Upper lobe of left lung (tissue), 4 donors: ENCODE measurements at regions not wholly inside any gene's neighbourhood (a gene's known extent, or its start where the extent isn't known, plus 50 kb on each side); places are given as distances from the start of the nearest gene placed in this dataset.

Experiments
- CTCF ChIP-seq, 6 experiments: fragments of 450-650 bp in 4 of 6; fragments of 200-600 bp in 2 of 6; sonication (generic) in 2 of 6; IDR thresholded peaks; one replicate each; pipeline ENCODE4 v1.5.1; 2016 to 2019; ENCODE audit warnings: antibody characterized with exemption in 6 of 6
- POLR2A ChIP-seq, 4 donors: fragments of 450-650 bp; IDR thresholded peaks; one replicate each; pipeline ENCODE4 v1.5.1; 2016 to 2017; ENCODE audit warnings: antibody characterized with exemption in 4 of 4, mild to moderate bottlenecking in 2 of 4

- TF ChIP-seq POLR2A (IDR thresholded peaks at IDR 0.05), result no peak
- TF ChIP-seq CTCF (IDR thresholded peaks at IDR 0.05), result no peak
Observed at GRCh38 chr1:4173731-4174130, 273.7 kb upstream of the C1orf174 start.
